HG02885 (cell line): ENCODE measurements at regions not wholly inside any gene's neighbourhood (a gene's known extent, or its start where the extent isn't known, plus 50 kb on each side); places are given as distances from the start of the nearest gene placed in this dataset.
"Not testable (repeated sequence)": the region's sequence is repeated elsewhere in the genome, so short reads cannot be mapped to it uniquely, and the experiment has no call there.

ENCODE experiments used
- ATAC-seq: cut with Tn5 transposase; IDR thresholded peaks from one replicate; pipeline ENCODE4 v1.9.1; 2021; ENCODE audit warnings: mild to moderate bottlenecking; ENCODE audit not compliant: unreplicated experiment, poor library complexity

- ATAC-seq, result no peak
Observed at GRCh38 chr9:36521148-36521547, 51.5 kb upstream of the MELK start.

GRCh38 chr9:36517131-36517530 lies 55.6 kb upstream of the MELK start:
- no peak for ATAC-seq

- ATAC-seq, result no peak
Observed at GRCh38 chr9:36504156-36504555, 68.5 kb upstream of the MELK start.

DNA sequence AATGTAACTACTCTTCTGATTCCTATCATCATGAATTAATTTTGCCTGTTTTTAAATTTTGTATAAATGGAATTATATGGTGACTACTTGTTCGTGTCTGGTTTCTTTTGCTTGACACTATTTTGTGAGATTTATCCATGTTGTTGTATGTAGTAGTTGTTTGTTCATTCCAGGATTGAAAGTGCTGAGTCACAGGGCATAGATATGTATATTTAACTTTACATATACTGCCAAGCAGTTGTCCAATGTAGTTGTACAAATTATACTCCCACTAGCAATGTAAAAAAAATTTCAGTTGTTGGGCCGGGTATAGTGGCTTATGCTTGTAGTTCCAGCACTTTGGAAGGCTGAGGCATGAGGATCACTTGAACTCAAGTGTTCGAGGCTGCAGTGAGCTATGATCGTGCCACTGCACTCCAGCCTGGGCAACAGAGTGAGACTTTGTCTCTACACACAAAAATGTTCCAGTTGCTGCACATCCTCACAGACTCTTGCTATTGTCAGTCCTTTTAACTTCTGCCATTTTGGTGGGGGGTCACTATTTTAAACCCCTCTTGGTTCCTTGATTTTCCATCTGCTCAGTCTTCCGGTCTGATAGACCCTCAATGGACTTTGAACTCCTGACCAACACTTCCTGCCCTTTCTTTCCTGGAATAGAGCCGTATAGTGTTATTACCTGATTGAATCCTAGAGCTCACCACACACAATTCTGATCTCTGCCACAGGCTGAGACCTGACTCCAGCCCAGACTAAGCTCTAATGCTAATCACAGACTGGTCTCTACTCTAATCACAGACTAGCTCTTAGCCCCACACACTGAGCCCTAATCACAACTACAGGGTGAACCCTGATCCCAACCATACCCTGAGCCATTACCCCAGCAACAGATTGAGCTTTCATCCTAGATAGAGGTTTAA lies 69.3 kb upstream of the MELK start:
- no peak for ATAC-seq

DNA sequence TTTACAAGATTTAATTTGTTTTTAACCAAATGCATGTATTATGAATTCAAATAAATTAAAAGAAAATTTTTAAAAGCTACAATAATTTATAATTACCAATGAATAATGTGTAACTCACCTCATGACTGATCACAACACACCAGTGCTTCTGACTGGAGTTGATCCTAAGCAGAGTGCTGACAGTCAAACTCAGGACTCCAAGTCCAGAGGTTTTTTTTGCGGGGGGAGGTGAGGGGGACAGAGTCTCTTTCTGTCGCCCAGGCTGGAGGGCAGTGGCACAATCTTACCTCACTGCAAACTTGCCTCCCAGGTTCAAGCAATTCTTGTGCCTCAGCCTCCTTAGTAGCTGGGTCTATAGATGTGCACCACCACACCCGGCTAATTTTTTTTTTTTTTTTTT lies 71.0 kb upstream of the MELK start:
- ATAC-seq, result no peak

- not testable (repeated sequence) for ATAC-seq
Observed at GRCh38 chr9:36500931-36501330, 71.8 kb upstream of the MELK start.

GRCh38 chr9:36499174-36499890 lies 73.4 kb upstream of the MELK start:
- no peak for ATAC-seq

GRCh38 chr9:36493564-36493963 lies 79.1 kb upstream of the MELK start:
- ATAC-seq, result not testable (repeated sequence)

- ATAC-seq, result no peak
Observed at GRCh38 chr9:36492865-36493264, 79.8 kb upstream of the MELK start.

DNA sequence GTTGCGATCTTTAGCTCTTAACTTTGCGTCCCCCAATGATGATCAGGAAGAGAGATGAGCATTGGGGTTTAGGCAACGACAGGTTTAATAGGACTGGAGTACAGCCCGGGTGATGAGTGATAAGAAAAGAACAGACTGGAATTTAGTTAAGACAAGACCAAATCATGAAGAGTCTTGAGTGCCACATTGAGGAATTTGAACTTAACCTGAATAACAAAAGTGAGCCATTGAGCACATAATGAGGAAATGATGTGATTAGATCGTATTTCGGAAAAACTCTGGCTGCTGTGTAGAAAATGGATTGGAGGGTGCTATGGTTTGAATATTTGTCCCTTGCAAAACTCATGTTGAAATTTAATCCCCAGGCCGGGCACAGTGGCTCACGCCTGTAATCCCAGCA lies 83.2 kb upstream of the MELK start:
- no peak for ATAC-seq

DNA sequence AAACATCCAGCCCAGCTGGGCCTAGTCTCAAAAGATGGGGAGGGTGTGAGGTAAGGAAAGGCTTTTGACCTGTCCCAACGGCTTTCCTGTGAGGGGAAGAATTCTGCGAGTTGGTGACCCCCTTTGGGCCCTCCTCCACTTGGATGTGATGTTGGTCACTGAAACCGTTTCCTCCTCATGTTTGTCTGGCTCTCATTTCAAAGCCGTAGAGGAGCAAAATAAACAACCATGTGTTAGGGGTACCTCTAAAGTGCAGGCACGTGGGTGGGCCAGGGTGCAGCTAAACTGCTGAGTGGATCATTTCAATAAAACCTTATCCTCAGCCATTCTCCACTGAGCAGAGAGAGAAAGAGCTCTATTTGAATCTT lies 84.3 kb upstream of the MELK start:
- ATAC-seq, result no peak

- peak; percentile 87 for ATAC-seq
Observed at GRCh38 chr9:36487482-36488388, 85.0 kb upstream of the MELK start.

GRCh38 chr9:36486933-36487481 lies 85.7 kb upstream of the MELK start:
- ATAC-seq, result peak; percentile 51

DNA sequence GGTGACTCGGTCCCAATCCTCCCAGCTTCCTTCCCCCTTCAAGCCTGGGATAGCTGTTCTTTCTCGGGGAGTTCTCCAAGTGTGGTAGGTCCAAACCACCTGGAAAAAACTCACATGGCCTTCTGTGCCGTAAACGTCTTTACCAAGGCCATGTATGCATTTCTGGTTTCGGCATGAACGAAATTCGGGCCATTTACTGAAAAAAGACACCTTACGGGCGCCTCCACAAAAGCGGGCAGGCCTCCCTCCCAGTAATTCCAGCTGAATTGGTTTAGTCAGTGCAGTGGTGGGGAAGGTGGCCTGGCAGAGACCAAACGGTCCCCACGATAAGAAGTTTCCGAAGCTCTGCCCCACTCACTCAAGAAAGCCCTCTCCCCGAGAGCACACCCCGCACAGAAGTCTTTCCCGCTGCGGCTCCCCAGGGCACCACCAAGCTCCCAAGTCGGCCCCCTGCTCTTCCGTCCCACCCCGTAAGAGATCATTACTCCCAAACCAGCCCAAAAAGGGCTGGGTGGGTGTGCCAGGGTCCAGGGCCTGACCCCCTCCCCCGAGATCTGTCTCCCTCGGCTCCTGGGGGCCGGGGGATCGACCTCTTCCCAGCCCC lies 86.3 kb upstream of the MELK start:
- no peak for ATAC-seq

DNA sequence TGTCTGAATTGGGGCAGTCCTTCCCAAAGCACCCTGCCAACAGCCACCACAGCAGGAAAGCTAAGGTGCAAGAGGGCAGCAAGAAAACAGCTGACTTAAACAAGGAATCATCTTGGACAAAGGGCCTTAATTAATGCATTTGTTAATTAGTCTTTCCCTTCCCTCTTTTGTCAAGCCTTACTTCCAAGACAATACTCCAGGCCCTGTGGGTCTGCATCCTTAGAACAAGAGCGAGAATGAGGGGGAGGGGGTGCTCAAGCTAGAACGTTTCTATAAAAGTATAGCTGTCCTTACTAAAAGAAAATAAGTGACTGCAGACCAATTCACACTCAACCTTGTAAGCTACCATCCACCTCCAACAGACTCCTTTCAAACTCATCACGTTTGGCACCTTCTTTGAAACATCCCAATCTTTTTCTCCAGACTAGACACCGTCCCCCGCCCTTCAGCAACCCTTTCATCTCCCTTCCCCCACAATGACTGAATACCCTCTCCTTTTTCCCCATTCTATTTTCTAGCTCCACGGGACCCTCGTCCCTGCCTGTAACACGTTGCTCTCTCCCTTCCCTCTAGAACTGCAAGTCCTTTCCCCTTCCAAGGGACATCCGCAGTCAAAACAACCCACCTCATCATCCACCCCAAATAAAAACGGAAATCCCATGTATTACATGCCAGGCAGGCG lies 85.7 kb upstream of the RNF38 start:
- no peak for ATAC-seq

GRCh38 chr9:36484124-36484523 lies 84.1 kb upstream of the RNF38 start:
- ATAC-seq, result no peak

- ATAC-seq, result no peak
Observed at GRCh38 chr9:36479101-36479500, 79.0 kb upstream of the RNF38 start.

DNA sequence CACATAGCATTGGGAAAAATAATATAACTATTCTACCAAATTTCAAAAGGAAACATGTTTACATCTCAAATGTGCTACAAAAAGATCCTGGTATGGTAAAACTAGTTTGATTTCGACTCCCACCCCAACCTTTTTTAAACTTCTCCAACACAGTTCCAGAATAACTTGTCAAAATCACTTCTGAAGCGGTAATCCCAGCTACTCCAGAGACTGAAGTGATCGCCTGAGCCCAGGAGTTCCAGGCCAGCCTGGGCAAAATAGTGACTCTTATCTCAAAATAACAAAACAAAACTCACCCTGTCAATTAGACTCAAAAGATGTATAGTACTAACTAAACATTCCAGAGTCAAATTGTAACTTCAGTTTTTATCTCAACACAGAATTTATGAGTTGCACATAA lies 71.3 kb upstream of the RNF38 start:
- ATAC-seq, result no peak

- ATAC-seq, result peak; percentile 92
Observed at GRCh38 chr9:36470643-36471290, 70.7 kb upstream of the RNF38 start.
